Activated CD4-positive, alpha-beta T cell treated with anti-CD3 and anti-CD28 coated beads for 36 hours (primary cell): ENCODE measurements at regions not wholly inside any gene's neighbourhood (a gene's known extent, or its start where the extent isn't known, plus 50 kb on each side); places are given as distances from the start of the nearest gene placed in this dataset.

Experiments
- ATAC-seq: fragments of 200-7000 bp; cut with Tn5 transposase; one replicate; pipeline ENCODE4 v1.10.0; 2021; ENCODE audit warnings: mild to moderate bottlenecking, moderate library complexity
- CTCF ChIA-PET: fragments of 350-600 bp; sonication (Branson Sonifier 250); formaldehyde crosslinking; loops from one replicate; lab custom pipeline; 2021; ENCODE audit warnings: antibody characterized with exemption; lab: Charles Lee
- POLR2A ChIA-PET: fragments of 350-600 bp; sonication (Branson Sonifier 250); formaldehyde crosslinking; loops from one replicate; lab custom pipeline; 2021; ENCODE audit warnings: antibody characterized with exemption, inconsistent platforms; lab: Charles Lee
- DNase-seq: peaks from one replicate; pipeline ENCODE4 v3.0.0-alpha.2; 2020
- H3K27ac Mint-ChIP-seq: one replicate; pipeline ENCODE4 v1.8.0; 2021; ENCODE audit warnings: mixed read lengths
- H3K27me3 Mint-ChIP-seq: one replicate; pipeline ENCODE4 v1.8.0; 2021; ENCODE audit warnings: mixed read lengths
- H3K36me3 Mint-ChIP-seq: one replicate; pipeline ENCODE4 v1.8.0; 2021; ENCODE audit warnings: low read depth, mixed read lengths
- H3K4me1 Mint-ChIP-seq: one replicate; pipeline ENCODE4 v1.8.0; 2021; ENCODE audit warnings: mixed read lengths
- H3K4me3 Mint-ChIP-seq: one replicate; pipeline ENCODE4 v1.8.0; 2021; ENCODE audit warnings: mild to moderate bottlenecking, moderate library complexity, mixed read lengths
- H3K9me3 Mint-ChIP-seq: one replicate; pipeline ENCODE4 v1.8.0; 2021; ENCODE audit warnings: low read depth, mixed read lengths
- intact Hi-C, 2 experiments: fragments of 100-400 bp; cut with DNase I in 1 of 2; cut with micrococcal nuclease in 1 of 2; formaldehyde crosslinking; loops; one replicate each; pipeline versions ENCODE4 v1.14.2 to v1.15.1; 2022 to 2024; cut with DNase I, micrococcal nuclease

- no peak for ATAC-seq
- CTCF ChIA-PET: no interaction called here
- POLR2A ChIA-PET: no interaction called here
- peaks cover 14% of the 10 kb centered on the region for H3K27me3 Mint-ChIP-seq
- H3K36me3 Mint-ChIP-seq: no peaks in the 10 kb centered on the region
- no peak for DNase-seq
- no peak overlapping the region for H3K4me3 Mint-ChIP-seq
- intact Hi-C loops: no loop called here
- no peaks in the 10 kb centered on the region for H3K4me1 Mint-ChIP-seq
- H3K9me3 Mint-ChIP-seq: no peaks in the 10 kb centered on the region
- no peak overlapping the region for H3K27ac Mint-ChIP-seq
These were observed 74.8 kb downstream of the IRX6 start for GRCh38 chr16:55398762-55399161.

GRCh38 chr16:55399911-55400310, 75.9 kb downstream of the IRX6 start:
- Mint-ChIP-seq H3K27ac (no peak overlapping the region), H3K27me3 (peaks cover 16% of the 10 kb centered on the region), H3K36me3 (no peaks in the 10 kb centered on the region), H3K4me1 (no peaks in the 10 kb centered on the region), H3K9me3 (no peaks in the 10 kb centered on the region), H3K4me3 (no peak overlapping the region)
- ChIA-PET POLR2A (no interaction called here), CTCF (no interaction called here)
- ATAC-seq (no peak), DNase-seq (no peak)
- intact Hi-C loops: no loop called here

- CTCF ChIA-PET: no interaction called here
- intact Hi-C loops: no loop called here
- Mint-ChIP-seq H3K9me3 (no peaks in the 10 kb centered on the region), H3K36me3 (no peaks in the 10 kb centered on the region), H3K4me3 (no peak overlapping the region), H3K27ac (no peak overlapping the region), H3K27me3 (peaks cover 16% of the 10 kb centered on the region), H3K4me1 (no peaks in the 10 kb centered on the region)
- DNase-seq (no peak), ATAC-seq (no peak)
- POLR2A ChIA-PET: no interaction called here
These were observed 77.0 kb downstream of the IRX6 start for GRCh38 chr16:55401046-55401445.

GRCh38 chr16:55403464-55403863, 75.5 kb upstream of the MMP2 start:
- peaks cover 13% of the 10 kb centered on the region for H3K27me3 Mint-ChIP-seq
- intact Hi-C loops: no loop called here
- H3K9me3 Mint-ChIP-seq: no peaks in the 10 kb centered on the region
- DNase-seq (no peak), ATAC-seq (no peak)
- H3K36me3 Mint-ChIP-seq: no peaks in the 10 kb centered on the region
- H3K4me3 Mint-ChIP-seq: no peak overlapping the region
- H3K27ac Mint-ChIP-seq: no peak overlapping the region
- no peaks in the 10 kb centered on the region for H3K4me1 Mint-ChIP-seq
- ChIA-PET POLR2A (no interaction called here), CTCF (interaction anchor here (0.6 kb wide), 2 partner anchors 67 to 820 kb away, joined by 3 read pairs; no protein-coding TSS in a partner anchor)

DNA sequence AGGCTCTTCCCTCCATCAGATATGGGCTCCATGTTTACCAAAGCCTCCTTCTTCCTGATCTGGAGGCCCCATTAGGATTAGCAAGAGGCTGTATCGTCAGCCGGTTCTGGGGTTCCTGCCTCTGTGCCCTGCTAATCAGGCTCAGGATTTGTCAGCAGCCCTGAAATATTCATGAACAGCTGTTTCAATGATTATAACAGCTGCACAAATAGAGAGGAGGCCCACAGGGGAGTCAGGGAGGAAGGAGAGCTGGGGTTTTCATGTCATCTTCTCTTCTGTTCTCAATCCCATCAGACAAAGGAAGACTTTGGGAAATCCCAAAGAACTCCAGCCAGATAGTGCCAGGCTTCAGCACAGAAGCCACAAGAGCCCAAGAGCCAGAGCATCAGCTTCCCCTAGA, 72.3 kb upstream of the MMP2 start:
- POLR2A ChIA-PET: no interaction called here
- Mint-ChIP-seq H3K27me3 (peaks cover 10% of the 10 kb centered on the region), H3K36me3 (no peaks in the 10 kb centered on the region), H3K27ac (no peak overlapping the region), H3K4me1 (no peaks in the 10 kb centered on the region), H3K4me3 (no peak overlapping the region), H3K9me3 (no peaks in the 10 kb centered on the region)
- DNase-seq (no peak), ATAC-seq (no peak)
- intact Hi-C loops: no loop called here
- CTCF ChIA-PET: no interaction called here

DNA sequence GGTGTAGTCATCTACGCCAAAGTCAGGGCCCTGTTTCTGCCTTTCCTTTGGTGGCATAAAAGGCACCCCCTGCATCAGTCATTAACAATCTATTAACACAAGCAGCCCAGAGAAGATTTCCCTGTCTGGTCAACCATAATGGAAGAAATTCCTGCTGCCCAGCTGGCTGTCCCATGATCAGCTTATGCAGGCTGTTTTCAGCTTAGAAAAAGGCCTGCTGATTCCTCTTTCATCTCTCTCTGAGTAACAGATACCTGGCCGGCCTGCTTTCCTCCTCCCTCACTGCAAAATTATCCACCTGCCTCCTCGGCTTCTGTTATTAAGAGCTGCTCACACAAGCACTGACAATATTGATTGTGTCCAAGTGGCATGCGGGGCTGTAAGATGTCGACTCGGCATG, 70.3 kb upstream of the MMP2 start:
- ChIA-PET POLR2A (no interaction called here), CTCF (interaction anchor here (1.4 kb wide), 1 partner anchor 56 kb away, joined by 5 read pairs; no protein-coding TSS in a partner anchor)
- Mint-ChIP-seq H3K4me1 (no peaks in the 10 kb centered on the region), H3K27ac (no peak overlapping the region), H3K4me3 (no peak overlapping the region), H3K36me3 (no peaks in the 10 kb centered on the region), H3K27me3 (peaks cover 3% of the 10 kb centered on the region), H3K9me3 (no peaks in the 10 kb centered on the region)
- ATAC-seq (no peak), DNase-seq (no peak)
- intact Hi-C loops: no loop called here

DNA sequence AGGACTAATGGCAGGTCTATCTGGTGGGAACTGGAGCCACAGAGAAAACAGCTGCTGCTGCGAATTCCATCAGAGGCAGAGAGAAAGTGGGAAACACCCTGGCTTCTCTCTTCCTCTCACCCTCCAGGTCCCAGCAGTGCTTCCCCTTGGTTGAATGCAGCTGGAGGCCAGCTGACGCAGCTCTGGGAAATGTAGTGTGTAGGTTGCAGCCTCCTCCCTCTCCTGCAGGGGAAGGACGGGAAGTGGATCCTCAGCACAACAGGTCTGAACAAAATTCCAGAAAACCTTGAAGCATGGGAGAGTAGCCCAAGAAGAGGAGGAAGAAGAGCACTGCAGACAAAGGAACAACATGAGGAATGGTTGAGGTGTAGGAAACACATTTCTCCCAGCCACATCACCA, 67.8 kb upstream of the MMP2 start:
- H3K4me3 Mint-ChIP-seq: no peak overlapping the region
- H3K9me3 Mint-ChIP-seq: no peaks in the 10 kb centered on the region
- H3K36me3 Mint-ChIP-seq: no peaks in the 10 kb centered on the region
- POLR2A ChIA-PET: no interaction called here
- peaks cover 9% of the 10 kb centered on the region for H3K27me3 Mint-ChIP-seq
- ATAC-seq (no peak), DNase-seq (no peak)
- H3K4me1 Mint-ChIP-seq: no peaks in the 10 kb centered on the region
- intact Hi-C loops: no loop called here
- H3K27ac Mint-ChIP-seq: no peak overlapping the region
- CTCF ChIA-PET: interaction anchor here (0.6 kb wide), 1 partner anchor 43 kb away, joined by 4 read pairs; no protein-coding TSS in a partner anchor

DNA sequence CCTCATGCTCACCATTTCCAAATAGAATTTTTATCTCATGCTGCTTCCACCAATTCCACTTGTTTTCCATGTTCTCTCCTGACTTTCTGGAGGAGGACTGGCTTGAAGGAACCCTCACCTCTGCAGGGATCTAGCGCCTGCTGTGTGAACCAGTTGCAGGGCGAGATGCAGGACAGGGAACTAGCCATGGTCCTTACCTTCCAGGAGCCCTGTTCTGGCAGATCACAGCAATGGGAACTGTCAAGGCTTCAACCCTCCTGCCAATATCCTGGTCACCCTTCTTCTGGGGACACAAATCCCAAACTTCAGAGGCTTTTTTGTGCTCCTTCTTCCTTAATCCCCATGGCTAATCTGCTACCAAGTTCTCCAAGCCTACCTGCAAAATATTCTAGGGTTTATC, 60.4 kb upstream of the MMP2 start:
- ChIA-PET CTCF (no interaction called here), POLR2A (no interaction called here)
- no peak overlapping the region for H3K27ac Mint-ChIP-seq
- H3K27me3 Mint-ChIP-seq: peaks cover 22% of the 10 kb centered on the region
- DNase-seq (no peak), ATAC-seq (no peak)
- H3K4me1 Mint-ChIP-seq: peaks cover 5% of the 10 kb centered on the region
- intact Hi-C loops: no loop called here
- no peaks in the 10 kb centered on the region for H3K9me3 Mint-ChIP-seq
- no peak overlapping the region for H3K4me3 Mint-ChIP-seq
- no peaks in the 10 kb centered on the region for H3K36me3 Mint-ChIP-seq

- intact Hi-C loops: no loop called here
- H3K27me3 Mint-ChIP-seq: peaks cover 14% of the 10 kb centered on the region
These were observed 57.8 kb upstream of the MMP2 start for GRCh38 chr16:55421226-55421625.

DNA sequence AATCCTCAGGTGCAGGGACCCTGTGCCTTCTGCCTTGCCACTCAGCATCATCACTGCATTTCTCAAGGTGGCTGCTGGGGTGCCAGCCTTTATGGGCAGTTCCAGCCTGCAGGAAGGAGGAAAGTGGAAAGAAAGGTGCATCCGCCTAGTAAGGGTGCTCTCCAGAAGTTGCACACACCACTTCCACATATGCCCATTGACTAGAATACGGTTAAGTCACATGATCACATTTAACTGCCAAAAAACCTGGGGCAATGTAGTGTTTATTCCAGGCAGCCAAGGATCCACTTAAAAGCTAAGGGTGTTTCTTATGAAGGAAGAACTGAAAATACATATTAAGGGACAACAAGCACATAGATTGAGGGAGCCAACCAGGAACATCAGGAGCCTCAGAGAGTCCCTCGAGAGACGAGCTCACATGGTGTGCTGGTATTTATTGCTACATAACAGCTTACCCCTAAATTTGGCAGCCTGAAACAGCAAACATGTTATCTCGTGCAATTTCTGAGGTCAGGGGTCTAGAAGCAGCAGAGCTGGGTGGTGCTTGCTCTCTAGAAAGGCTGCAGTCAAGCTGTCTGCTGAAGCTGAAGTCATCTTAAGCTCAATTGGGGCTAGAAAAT, 52.0 kb upstream of the MMP2 start:
- no peak overlapping the region for H3K27ac Mint-ChIP-seq
- H3K4me1 Mint-ChIP-seq: no peaks in the 10 kb centered on the region
- ATAC-seq (no peak), DNase-seq (no peak)
- H3K27me3 Mint-ChIP-seq: no peaks in the 10 kb centered on the region
- no peaks in the 10 kb centered on the region for H3K36me3 Mint-ChIP-seq
- H3K4me3 Mint-ChIP-seq: no peak overlapping the region
- ChIA-PET POLR2A (no interaction called here), CTCF (interaction anchor here (0.7 kb wide), 1 partner anchor 1769 kb away, joined by 3 read pairs; no protein-coding TSS in a partner anchor)
- no peaks in the 10 kb centered on the region for H3K9me3 Mint-ChIP-seq
- intact Hi-C loops: no loop called here

More at GRCh38 chr16:55421226-55421625, 57.8 kb upstream of the MMP2 start:
- H3K4me1 Mint-ChIP-seq: peaks cover 5% of the 10 kb centered on the region
- no peaks in the 10 kb centered on the region for H3K9me3 Mint-ChIP-seq
- CTCF ChIA-PET: no interaction called here
- ATAC-seq: no peak
- no peak overlapping the region for H3K4me3 Mint-ChIP-seq
- POLR2A ChIA-PET: no interaction called here
- DNase-seq: no peak
- H3K27ac Mint-ChIP-seq: no peak overlapping the region
- no peaks in the 10 kb centered on the region for H3K36me3 Mint-ChIP-seq
